Chondrocyte (in vitro differentiated cells): ENCODE measurements at regions not wholly inside any gene's neighbourhood (a gene's known extent, or its start where the extent isn't known, plus 50 kb on each side); places are given as distances from the start of the nearest gene placed in this dataset.
"Not testable (repeated sequence)": the region's sequence is repeated elsewhere in the genome, so short reads cannot be mapped to it uniquely, and the experiment has no call there.

Source experiments
- DNase-seq: peaks from one replicate; pipeline ENCODE4 v3.0.0; 2021; ENCODE audit warnings: mixed read lengths, low spot score
- H3K27ac Mint-ChIP-seq: one replicate; pipeline ENCODE4 v1.8.0; 2021; ENCODE audit warnings: mild to moderate bottlenecking, moderate library complexity, mixed read lengths; ENCODE audit not compliant: unreplicated experiment
- H3K27me3 Mint-ChIP-seq: 2 replicates; pipeline ENCODE4 v1.8.0; 2021; ENCODE audit warnings: low read depth, mixed read lengths
- H3K36me3 Mint-ChIP-seq: 2 replicates; pipeline ENCODE4 v1.8.0; 2021; ENCODE audit warnings: low read depth, mixed read lengths
- H3K4me1 Mint-ChIP-seq: 2 replicates; pipeline ENCODE4 v1.8.0; 2021; ENCODE audit warnings: low read depth, mild to moderate bottlenecking, mixed read lengths
- H3K4me3 Mint-ChIP-seq: one replicate; pipeline ENCODE4 v1.8.0; 2021; ENCODE audit warnings: mild to moderate bottlenecking, moderate library complexity, mixed read lengths; ENCODE audit not compliant: unreplicated experiment
- H3K9me3 Mint-ChIP-seq: 2 replicates; pipeline ENCODE4 v1.8.0; 2021; ENCODE audit warnings: low read depth, mixed read lengths
- TF ChIP-seq, protein P1 (sequence below): fragments of 200-600 bp; sonication (generic); IDR thresholded peaks from 2 replicates; pipeline ENCODE4 v1.5.0; 2021; ENCODE audit warnings: antibody characterized with exemption, mild to moderate bottlenecking, moderate library complexity

GRCh38 chr1:104264521-104264920, 514.8 kb downstream of the AMY1C start:
- TF ChIP-seq, protein P1, sequence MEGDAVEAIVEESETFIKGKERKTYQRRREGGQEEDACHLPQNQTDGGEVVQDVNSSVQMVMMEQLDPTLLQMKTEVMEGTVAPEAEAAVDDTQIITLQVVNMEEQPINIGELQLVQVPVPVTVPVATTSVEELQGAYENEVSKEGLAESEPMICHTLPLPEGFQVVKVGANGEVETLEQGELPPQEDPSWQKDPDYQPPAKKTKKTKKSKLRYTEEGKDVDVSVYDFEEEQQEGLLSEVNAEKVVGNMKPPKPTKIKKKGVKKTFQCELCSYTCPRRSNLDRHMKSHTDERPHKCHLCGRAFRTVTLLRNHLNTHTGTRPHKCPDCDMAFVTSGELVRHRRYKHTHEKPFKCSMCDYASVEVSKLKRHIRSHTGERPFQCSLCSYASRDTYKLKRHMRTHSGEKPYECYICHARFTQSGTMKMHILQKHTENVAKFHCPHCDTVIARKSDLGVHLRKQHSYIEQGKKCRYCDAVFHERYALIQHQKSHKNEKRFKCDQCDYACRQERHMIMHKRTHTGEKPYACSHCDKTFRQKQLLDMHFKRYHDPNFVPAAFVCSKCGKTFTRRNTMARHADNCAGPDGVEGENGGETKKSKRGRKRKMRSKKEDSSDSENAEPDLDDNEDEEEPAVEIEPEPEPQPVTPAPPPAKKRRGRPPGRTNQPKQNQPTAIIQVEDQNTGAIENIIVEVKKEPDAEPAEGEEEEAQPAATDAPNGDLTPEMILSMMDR: no peak
- H3K36me3 Mint-ChIP-seq: no peaks in the 10 kb centered on the region
- H3K4me1 Mint-ChIP-seq: no peaks in the 10 kb centered on the region
- peaks cover 3% of the 10 kb centered on the region for H3K27me3 Mint-ChIP-seq
- no peak overlapping the region for H3K4me3 Mint-ChIP-seq
- no peak overlapping the region for H3K27ac Mint-ChIP-seq
- no peaks in the 10 kb centered on the region for H3K9me3 Mint-ChIP-seq
- no peak for DNase-seq

GRCh38 chr1:104265163-104265562, 515.5 kb downstream of the AMY1C start:
- H3K36me3 Mint-ChIP-seq: no peaks in the 10 kb centered on the region
- TF ChIP-seq, protein P1: no peak
- no peaks in the 10 kb centered on the region for H3K4me1 Mint-ChIP-seq
- DNase-seq: no peak
- H3K4me3 Mint-ChIP-seq: no peak overlapping the region
- peaks cover 2% of the 10 kb centered on the region for H3K27me3 Mint-ChIP-seq
- H3K27ac Mint-ChIP-seq: no peak overlapping the region
- H3K9me3 Mint-ChIP-seq: no peaks in the 10 kb centered on the region

GRCh38 chr1:104266612-104267011, 516.9 kb downstream of the AMY1C start:
- Mint-ChIP-seq H3K36me3 (no peaks in the 10 kb centered on the region), H3K27me3 (no peaks in the 10 kb centered on the region), H3K9me3 (peaks cover 4% of the 10 kb centered on the region), H3K4me3 (no peak overlapping the region), H3K27ac (no peak overlapping the region), H3K4me1 (no peaks in the 10 kb centered on the region)
- DNase-seq: no peak
- TF ChIP-seq, protein P1: no peak

- not testable (repeated sequence) for H3K4me3 Mint-ChIP-seq, H3K36me3 Mint-ChIP-seq, DNase-seq, H3K27ac Mint-ChIP-seq, H3K27me3 Mint-ChIP-seq, H3K9me3 Mint-ChIP-seq, H3K4me1 Mint-ChIP-seq
Observed at GRCh38 chr1:104288322-104288721, 538.6 kb downstream of the AMY1C start.

GRCh38 chr1:104291156-104291555, 541.5 kb downstream of the AMY1C start:
- H3K36me3 Mint-ChIP-seq: peaks cover 2% of the 10 kb centered on the region
- no peak overlapping the region for H3K4me3 Mint-ChIP-seq
- peaks cover 2% of the 10 kb centered on the region for H3K27me3 Mint-ChIP-seq
- H3K27ac Mint-ChIP-seq: no peak overlapping the region
- no peak for DNase-seq
- H3K4me1 Mint-ChIP-seq: no peaks in the 10 kb centered on the region
- TF ChIP-seq, protein P1: no peak
- H3K9me3 Mint-ChIP-seq: peaks cover 6% of the 10 kb centered on the region

GRCh38 chr1:104294259-104294658, 544.6 kb downstream of the AMY1C start:
- Mint-ChIP-seq H3K4me1 (no peaks in the 10 kb centered on the region), H3K36me3 (peaks cover 2% of the 10 kb centered on the region), H3K27me3 (peaks cover 2% of the 10 kb centered on the region), H3K9me3 (peaks cover 3% of the 10 kb centered on the region), H3K27ac (no peak overlapping the region), H3K4me3 (no peak overlapping the region)
- TF ChIP-seq, protein P1: no peak
- no peak for DNase-seq
